Nephron (organoid): ENCODE measurements at regions not wholly inside any gene's neighbourhood (a gene's known extent, or its start where the extent isn't known, plus 50 kb on each side); places are given as distances from the start of the nearest gene placed in this dataset.

Experiments
- H3K27ac Mint-ChIP-seq, 3 experiments: 2 replicates each; pipeline ENCODE4 v1.8.0; 2020; ENCODE audit warnings: mixed read lengths in 3 of 3, mild to moderate bottlenecking in 2 of 3, moderate library complexity in 1 of 3
- H3K27me3 Mint-ChIP-seq: 2 replicates; pipeline ENCODE4 v1.8.0; 2021; ENCODE audit warnings: low read depth, mild to moderate bottlenecking, moderate library complexity, mixed read lengths
- H3K36me3 Mint-ChIP-seq: 2 replicates; pipeline ENCODE4 v1.8.0; 2020; ENCODE audit warnings: low read depth, mixed read lengths
- H3K4me1 Mint-ChIP-seq: 2 replicates; pipeline ENCODE4 v1.8.0; 2020; ENCODE audit warnings: mixed read lengths
- H3K4me3 Mint-ChIP-seq, 3 experiments: 2 replicates each; pipeline ENCODE4 v1.8.0; 2020; ENCODE audit warnings: mild to moderate bottlenecking in 3 of 3, mixed read lengths in 3 of 3, moderate library complexity in 2 of 3
- H3K9me3 Mint-ChIP-seq: 2 replicates; pipeline ENCODE4 v1.8.0; 2020; ENCODE audit warnings: mixed read lengths
- TF ChIP-seq, protein P1 (sequence below), 3 experiments: fragments of 200-600 bp; sonication (generic); IDR thresholded peaks; one replicate each; pipeline ENCODE4 v1.5.0; 2021; ENCODE audit warnings: antibody characterized with exemption in 3 of 3; ENCODE audit not compliant: unreplicated experiment in 3 of 3

DNA sequence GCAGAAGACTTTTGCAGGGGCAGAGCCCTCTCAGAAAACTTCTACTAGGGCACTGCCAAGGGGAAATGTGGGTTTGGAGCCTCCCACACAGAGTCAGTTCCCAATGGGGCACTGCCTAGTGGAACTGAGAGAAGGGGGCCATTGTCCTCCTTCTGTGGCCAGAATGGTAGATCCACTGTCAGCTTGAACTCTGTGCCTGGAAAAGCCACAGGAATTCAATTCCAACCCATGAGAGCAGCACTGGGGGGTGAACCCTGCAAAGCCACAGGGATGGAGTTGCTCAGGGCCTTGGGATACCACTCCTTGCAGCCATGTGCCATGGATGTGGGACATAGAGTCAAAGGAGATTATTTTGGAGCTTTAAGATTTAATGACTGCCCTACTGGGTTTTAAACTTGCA is 262.2 kb upstream of the SEMA3C start:
- Mint-ChIP-seq H3K4me3 (no peak overlapping the region), H3K36me3 (peaks cover 3% of the 10 kb centered on the region), H3K9me3 (peaks cover 20% of the 10 kb centered on the region), H3K4me1 (no peaks in the 10 kb centered on the region), H3K27ac (no peak overlapping the region), H3K27me3 (no peaks in the 10 kb centered on the region)
- TF ChIP-seq, protein P1, sequence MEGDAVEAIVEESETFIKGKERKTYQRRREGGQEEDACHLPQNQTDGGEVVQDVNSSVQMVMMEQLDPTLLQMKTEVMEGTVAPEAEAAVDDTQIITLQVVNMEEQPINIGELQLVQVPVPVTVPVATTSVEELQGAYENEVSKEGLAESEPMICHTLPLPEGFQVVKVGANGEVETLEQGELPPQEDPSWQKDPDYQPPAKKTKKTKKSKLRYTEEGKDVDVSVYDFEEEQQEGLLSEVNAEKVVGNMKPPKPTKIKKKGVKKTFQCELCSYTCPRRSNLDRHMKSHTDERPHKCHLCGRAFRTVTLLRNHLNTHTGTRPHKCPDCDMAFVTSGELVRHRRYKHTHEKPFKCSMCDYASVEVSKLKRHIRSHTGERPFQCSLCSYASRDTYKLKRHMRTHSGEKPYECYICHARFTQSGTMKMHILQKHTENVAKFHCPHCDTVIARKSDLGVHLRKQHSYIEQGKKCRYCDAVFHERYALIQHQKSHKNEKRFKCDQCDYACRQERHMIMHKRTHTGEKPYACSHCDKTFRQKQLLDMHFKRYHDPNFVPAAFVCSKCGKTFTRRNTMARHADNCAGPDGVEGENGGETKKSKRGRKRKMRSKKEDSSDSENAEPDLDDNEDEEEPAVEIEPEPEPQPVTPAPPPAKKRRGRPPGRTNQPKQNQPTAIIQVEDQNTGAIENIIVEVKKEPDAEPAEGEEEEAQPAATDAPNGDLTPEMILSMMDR (IDR thresholded peaks at IDR 0.05; ENCODE audit: unreplicated experiment in 3 of 3), result no peak

DNA sequence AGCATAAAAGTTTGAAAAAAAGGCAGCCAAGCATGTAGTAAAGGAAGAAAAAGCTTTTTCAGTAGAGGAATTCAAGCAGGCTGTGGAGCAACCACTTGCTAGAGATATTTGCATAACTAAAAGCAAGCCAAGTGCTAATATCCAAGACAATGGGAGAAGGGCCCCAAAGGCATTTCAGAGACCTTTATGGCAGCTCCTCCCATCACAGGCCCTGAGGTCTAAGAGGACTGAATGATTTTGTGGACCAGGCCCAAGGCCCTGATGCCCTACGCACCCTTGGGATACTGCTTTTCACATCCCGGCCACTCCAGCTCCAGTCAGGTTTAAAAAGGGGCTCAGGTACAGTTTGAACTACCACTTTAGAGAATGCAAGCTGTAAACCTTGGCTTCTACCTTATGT is 261.7 kb upstream of the SEMA3C start:
- Mint-ChIP-seq H3K4me1 (peaks cover 4% of the 10 kb centered on the region), H3K36me3 (peaks cover 3% of the 10 kb centered on the region), H3K4me3 (no peak overlapping the region), H3K9me3 (peaks cover 20% of the 10 kb centered on the region), H3K27ac (no peak overlapping the region), H3K27me3 (no peaks in the 10 kb centered on the region)
- TF ChIP-seq, protein P1 (IDR thresholded peaks at IDR 0.05; ENCODE audit: unreplicated experiment in 3 of 3), result no peak

DNA sequence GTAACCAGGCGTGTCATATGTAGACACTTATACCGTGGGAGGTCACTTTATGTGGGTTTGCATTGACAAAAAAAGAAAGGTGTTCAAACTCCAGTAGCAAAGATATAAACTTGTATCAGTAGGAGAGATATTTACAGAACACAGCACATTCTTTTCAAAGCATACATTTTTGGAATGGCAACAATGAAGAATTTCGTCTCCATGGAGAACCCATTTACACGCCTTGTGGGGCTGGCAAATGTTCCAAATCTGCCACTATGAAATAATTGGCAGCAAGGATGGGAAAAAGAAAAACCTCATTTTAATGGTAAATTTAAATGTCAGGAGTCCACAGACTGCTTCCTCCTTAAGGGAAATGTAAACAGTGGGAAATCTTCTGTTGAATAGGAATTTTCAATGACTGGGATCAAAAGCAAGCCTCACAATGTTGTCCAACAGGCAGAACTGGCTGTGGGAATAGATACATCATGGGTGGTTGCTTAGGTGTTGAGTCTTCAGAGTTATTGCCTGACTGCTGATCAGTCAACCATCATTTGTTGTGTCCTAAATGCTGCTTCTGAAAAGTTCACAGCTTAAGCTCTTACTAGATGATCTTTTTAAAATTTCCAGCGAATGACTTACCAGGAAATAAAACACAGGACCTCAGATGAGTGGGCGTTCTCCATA is 256.6 kb upstream of the SEMA3C start:
- Mint-ChIP-seq H3K4me3 (no peak overlapping the region), H3K9me3 (peaks cover 19% of the 10 kb centered on the region), H3K4me1 (peaks cover 24% of the 10 kb centered on the region), H3K27ac (peak overlapping the region in 1 of 3 experiments; percentile 53), H3K36me3 (peaks cover 3% of the 10 kb centered on the region), H3K27me3 (no peaks in the 10 kb centered on the region)
- TF ChIP-seq, protein P1 (IDR thresholded peaks at IDR 0.05; ENCODE audit: unreplicated experiment in 3 of 3), result no peak

DNA sequence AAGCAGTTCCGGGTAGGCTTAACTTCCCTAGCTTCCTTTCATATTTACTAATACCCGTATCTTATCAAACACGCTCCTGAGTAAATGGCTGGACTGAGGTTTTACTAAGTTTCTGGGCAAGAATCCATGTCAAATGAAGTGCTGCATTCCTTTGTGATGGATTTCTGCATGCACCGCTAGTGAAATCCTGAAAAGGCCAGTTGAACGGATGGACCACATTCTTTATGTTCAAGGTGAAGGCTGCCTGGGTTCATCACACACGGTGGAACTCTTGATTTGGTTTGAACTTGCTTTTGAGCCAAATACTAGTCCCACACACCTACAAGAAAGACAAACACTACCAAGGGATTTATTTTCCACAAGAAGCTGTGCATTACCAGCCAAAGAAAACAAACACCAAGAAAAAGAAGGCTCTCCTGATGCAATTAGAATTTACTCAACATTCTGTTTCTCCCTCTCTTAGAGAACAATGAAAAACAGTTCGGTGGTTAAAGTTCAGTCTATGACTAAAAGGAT is 255.0 kb upstream of the SEMA3C start:
- peaks cover 3% of the 10 kb centered on the region for H3K36me3 Mint-ChIP-seq
- H3K27ac Mint-ChIP-seq, result peak overlapping the region; percentile 38 to 82 (median 78)
- peak overlapping the region in 1 of 3 experiments; percentile 10 for H3K4me3 Mint-ChIP-seq
- no peaks in the 10 kb centered on the region for H3K27me3 Mint-ChIP-seq
- H3K9me3 Mint-ChIP-seq, result peaks cover 12% of the 10 kb centered on the region
- TF ChIP-seq, protein P1 (IDR thresholded peaks at IDR 0.05; ENCODE audit: unreplicated experiment in 3 of 3), result no peak
- peaks cover 24% of the 10 kb centered on the region for H3K4me1 Mint-ChIP-seq

DNA sequence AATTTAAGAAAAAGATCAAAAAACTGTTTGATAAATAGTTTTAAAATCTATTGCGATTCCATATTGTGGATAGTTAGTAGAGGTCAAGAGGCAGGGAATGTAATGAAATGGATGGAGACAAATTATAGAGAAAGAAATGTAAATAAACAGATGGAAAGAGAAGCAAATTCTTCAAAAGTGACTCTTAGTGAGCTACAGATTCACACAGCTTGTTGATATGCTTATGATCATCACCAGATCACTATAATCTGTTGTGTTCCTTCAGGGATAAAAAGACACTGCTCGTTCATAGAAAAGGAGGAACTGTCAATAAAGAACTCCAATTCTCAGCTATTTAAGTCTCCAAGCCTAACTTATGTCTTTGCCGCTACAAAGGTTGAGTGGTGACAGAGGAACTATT is 251.4 kb upstream of the SEMA3C start:
- no peaks in the 10 kb centered on the region for H3K36me3 Mint-ChIP-seq
- TF ChIP-seq, protein P1 (IDR thresholded peaks at IDR 0.05; ENCODE audit: unreplicated experiment in 3 of 3), result no peak
- no peaks in the 10 kb centered on the region for H3K27me3 Mint-ChIP-seq
- H3K27ac Mint-ChIP-seq, result no peak overlapping the region
- H3K9me3 Mint-ChIP-seq, result no peaks in the 10 kb centered on the region
- no peak overlapping the region for H3K4me3 Mint-ChIP-seq
- H3K4me1 Mint-ChIP-seq, result peaks cover 17% of the 10 kb centered on the region

DNA sequence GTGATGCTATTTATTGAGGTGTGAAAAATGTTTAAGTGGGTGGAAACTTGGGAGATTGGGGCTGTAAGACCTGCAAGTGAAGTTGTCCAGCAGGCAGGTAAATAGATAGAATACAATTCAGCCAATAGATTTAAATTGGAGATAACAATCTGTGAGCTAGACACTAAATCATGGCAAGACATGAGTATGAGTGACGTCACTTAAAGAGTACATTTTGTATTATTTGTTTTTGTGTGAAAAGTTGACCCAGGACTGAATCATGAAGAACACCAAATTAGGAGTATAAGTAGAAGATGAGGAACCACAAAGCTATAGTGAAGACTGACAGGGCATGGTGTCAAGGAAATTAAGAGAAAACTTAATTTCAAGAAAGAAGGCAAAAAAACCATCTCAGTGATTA is 249.1 kb upstream of the SEMA3C start:
- Mint-ChIP-seq H3K27me3 (no peaks in the 10 kb centered on the region), H3K9me3 (no peaks in the 10 kb centered on the region), H3K4me1 (no peaks in the 10 kb centered on the region), H3K36me3 (no peaks in the 10 kb centered on the region), H3K27ac (no peak overlapping the region), H3K4me3 (no peak overlapping the region)
- TF ChIP-seq, protein P1 (IDR thresholded peaks at IDR 0.05; ENCODE audit: unreplicated experiment in 3 of 3), result no peak
